GM12892 (cell line): ENCODE measurements at regions not wholly inside any gene's neighbourhood (a gene's known extent, or its start where the extent isn't known, plus 50 kb on each side); places are given as distances from the start of the nearest gene placed in this dataset.

Source experiments
- POLR2A ChIP-seq: IDR thresholded peaks from 2 replicates; pipeline ENCODE4 v1.6.1; 2011; ENCODE audit warnings: low read depth, low read length, control low read depth
- POLR2AphosphoS5 ChIP-seq: IDR thresholded peaks from 2 replicates; pipeline ENCODE4 v1.6.1; 2011; ENCODE audit warnings: low read depth, low read length, control low read depth
- TAF1 ChIP-seq: IDR thresholded peaks from 2 replicates; pipeline ENCODE4 v1.6.1; 2011; ENCODE audit warnings: low read depth, mild to moderate bottlenecking, control low read depth, low read length, borderline replicate concordance

GRCh38 chr4:126446917-126447316, 1132.2 kb downstream of the FAT4 start:
- TF ChIP-seq POLR2A (no peak), TAF1 (no peak), POLR2AphosphoS5 (no peak)
